ENCODE measurements at regions not wholly inside any gene's neighbourhood (a gene's known extent, or its start where the extent isn't known, plus 50 kb on each side); places are given as distances from the start of the nearest gene placed in this dataset.
"Not testable (repeated sequence)": the region's sequence is repeated elsewhere in the genome, so short reads cannot be mapped to it uniquely, and the experiment has no call there.

DNA sequence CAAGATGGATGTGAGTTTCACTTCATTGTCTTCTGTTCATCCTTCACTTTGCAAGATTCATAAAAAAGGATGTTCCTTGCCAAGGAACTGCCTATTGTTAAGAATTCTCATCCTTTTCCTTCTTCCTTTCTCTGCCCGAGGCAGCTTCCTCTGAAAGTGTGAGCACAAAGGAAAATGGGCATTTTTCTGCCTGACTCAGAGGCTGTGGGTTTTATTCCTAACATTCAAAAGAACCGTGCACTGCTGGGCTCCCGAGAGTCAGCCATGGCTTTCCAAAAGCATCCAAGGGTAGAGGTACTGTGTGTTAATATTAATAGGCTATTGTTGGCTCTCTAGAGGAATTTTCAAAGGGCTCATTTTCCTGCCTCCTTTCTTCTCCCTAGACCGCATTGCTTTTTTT, 289.4 kb downstream of the ABCC12 start:
- H3K4me1 ChIP-seq, result no peaks in the 10 kb centered on the region
- FAIRE-seq, result no peak
- TF ChIP-seq CTCF (IDR thresholded peaks at IDR 0.05), result no peak

GRCh38 chr16:47865337-47865855, 290.4 kb downstream of the ABCC12 start:
- Histone ChIP-seq H3K36me3 (no peaks in the 10 kb centered on the region), H3K27me3 (no peaks in the 10 kb centered on the region), H3K4me1 (no peaks in the 10 kb centered on the region), H3K27ac (no peak overlapping the region), H3K4me3 (no peak overlapping the region), H3K9me3 (no peaks in the 10 kb centered on the region)
- no peak for DNase-seq
- ATAC-seq, result no peak
- FAIRE-seq, result no peak
- 26 to 31% methylated on average over 3 of the region's 3 CpGs for WGBS, 2 donors
- no peak for TF ChIP-seq CTCF (IDR thresholded peaks at IDR 0.05)
- intact Hi-C loops (cut with DNase I), result no loop called here

More for the DNA sequence above, 289.4 kb downstream of the ABCC12 start:
- H3K4me3 ChIP-seq, result no peak overlapping the region
- ATAC-seq (no peak), DNase-seq (no peak)
- H3K27me3 ChIP-seq, result no peaks in the 10 kb centered on the region
- intact Hi-C loops (cut with DNase I), result no loop called here
- H3K27ac ChIP-seq, result no peak overlapping the region
- no peaks in the 10 kb centered on the region for H3K9me3 ChIP-seq
- H3K36me3 ChIP-seq, result no peaks in the 10 kb centered on the region
- 55 to 56% methylated on average over 4 of the region's 4 CpGs for WGBS, 2 donors

DNA sequence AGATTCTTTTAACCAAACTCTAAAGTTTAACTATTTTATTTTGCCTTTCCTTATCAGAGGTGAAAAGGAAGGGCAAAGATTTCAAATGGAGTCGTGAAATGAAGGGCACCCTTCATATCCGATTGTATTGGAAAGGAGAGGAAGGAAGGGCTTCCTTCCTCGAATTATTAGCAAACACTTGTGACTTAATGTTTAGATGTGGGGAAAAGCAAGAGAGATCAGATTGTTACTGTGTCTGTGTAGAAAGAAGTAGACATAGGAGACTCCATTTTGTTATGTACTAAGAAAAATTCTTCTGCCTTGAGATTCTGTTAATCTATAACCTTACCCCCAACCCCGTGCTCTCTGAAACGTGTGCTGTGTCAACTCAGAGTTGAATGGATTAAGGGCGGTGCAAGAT, 291.5 kb downstream of the ABCC12 start:
- DNase-seq; intact Hi-C loops (cut with DNase I); H3K4me1 ChIP-seq; H3K27me3 ChIP-seq; FAIRE-seq; H3K9me3 ChIP-seq; H3K27ac ChIP-seq; H3K4me3 ChIP-seq; ATAC-seq; H3K36me3 ChIP-seq: not testable (repeated sequence)
- WGBS, 2 donors, result 19 to 25% methylated on average over 6 of the region's 6 CpGs

DNA sequence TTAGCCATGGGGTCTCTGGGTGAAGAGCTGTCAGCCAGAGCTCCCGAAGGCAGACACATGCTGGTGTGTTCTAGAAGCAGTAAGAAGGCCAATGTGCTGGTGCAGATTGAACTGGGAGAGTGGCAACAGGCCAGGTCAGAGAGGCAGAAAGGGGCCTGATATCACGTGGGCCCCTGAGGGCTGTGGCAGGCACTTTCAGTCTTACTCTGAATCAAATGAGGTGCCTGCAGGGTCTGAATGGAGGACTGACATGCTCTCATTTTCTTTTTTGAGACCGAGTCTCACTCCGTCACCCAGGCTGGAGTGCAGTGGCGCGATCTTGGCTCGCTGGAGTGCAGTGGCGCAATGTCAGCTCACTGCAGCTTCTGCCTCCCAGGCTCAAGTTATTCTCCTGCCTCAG, 293.8 kb downstream of the ABCC12 start:
- WGBS, 2 donors, result 80 to 89% methylated on average over 8 of the region's 8 CpGs

GRCh38 chr16:47858333-47858982, 297.3 kb downstream of the ABCC12 start:
- H3K27me3 ChIP-seq, result no peaks in the 10 kb centered on the region
- intact Hi-C loops (cut with DNase I), result no loop called here
- H3K27ac ChIP-seq, result no peak overlapping the region
- H3K9me3 ChIP-seq, result no peaks in the 10 kb centered on the region
- no peak for FAIRE-seq
- no peak for ATAC-seq
- H3K4me1 ChIP-seq, result no peaks in the 10 kb centered on the region
- DNase-seq, result no peak
- TF ChIP-seq CTCF (IDR thresholded peaks at IDR 0.05), result no peak
- WGBS, 2 donors, result 50 to 65% methylated on average over 9 of the region's 9 CpGs
- H3K36me3 ChIP-seq, result no peaks in the 10 kb centered on the region
- no peak overlapping the region for H3K4me3 ChIP-seq

More for the DNA sequence above, 293.8 kb downstream of the ABCC12 start:
- Histone ChIP-seq H3K36me3 (no peaks in the 10 kb centered on the region), H3K27ac (no peak overlapping the region), H3K4me1 (no peaks in the 10 kb centered on the region), H3K4me3 (no peak overlapping the region), H3K9me3 (no peaks in the 10 kb centered on the region), H3K27me3 (no peaks in the 10 kb centered on the region)
- no peak for FAIRE-seq
- intact Hi-C loops (cut with DNase I), result no loop called here
- no peak for ATAC-seq
- no peak for TF ChIP-seq CTCF (IDR thresholded peaks at IDR 0.05)
- DNase-seq, result no peak

Measured in pancreas (tissue), 10 donors.